ENCODE measurements at regions not wholly inside any gene's neighbourhood (a gene's known extent, or its start where the extent isn't known, plus 50 kb on each side); places are given as distances from the start of the nearest gene placed in this dataset.
"Not testable (repeated sequence)": the region's sequence is repeated elsewhere in the genome, so short reads cannot be mapped to it uniquely, and the experiment has no call there.

DNA sequence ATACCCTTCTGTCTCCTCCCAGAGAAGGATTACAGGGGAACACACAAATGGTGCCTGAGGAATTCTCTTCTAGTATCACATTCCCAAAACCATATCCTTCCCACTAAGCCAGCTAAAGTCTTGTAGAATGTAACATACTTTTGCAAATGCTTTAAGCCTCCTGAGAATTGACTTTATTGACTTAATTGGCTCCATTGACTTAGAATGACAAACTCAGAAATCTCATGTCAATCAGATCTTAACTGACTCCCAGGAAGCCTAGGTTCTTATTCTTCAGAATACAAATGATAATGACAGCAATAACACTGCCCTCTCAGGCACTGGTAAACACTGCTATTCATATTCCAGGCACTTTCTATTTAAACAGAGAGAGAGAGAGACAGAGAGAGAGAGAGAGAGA lies 356.9 kb upstream of the PRKCQ start:
- intact Hi-C loops (cut with DNase I) = no loop called here

GRCh38 chr10:6929148-6929830 lies 349.2 kb upstream of the PRKCQ start:
- no peaks in the 10 kb centered on the region for H3K4me1 ChIP-seq
- DNase-seq (ENCODE audit: low spot score in 2 of 2) = no peak
- TF ChIP-seq, protein P1, sequence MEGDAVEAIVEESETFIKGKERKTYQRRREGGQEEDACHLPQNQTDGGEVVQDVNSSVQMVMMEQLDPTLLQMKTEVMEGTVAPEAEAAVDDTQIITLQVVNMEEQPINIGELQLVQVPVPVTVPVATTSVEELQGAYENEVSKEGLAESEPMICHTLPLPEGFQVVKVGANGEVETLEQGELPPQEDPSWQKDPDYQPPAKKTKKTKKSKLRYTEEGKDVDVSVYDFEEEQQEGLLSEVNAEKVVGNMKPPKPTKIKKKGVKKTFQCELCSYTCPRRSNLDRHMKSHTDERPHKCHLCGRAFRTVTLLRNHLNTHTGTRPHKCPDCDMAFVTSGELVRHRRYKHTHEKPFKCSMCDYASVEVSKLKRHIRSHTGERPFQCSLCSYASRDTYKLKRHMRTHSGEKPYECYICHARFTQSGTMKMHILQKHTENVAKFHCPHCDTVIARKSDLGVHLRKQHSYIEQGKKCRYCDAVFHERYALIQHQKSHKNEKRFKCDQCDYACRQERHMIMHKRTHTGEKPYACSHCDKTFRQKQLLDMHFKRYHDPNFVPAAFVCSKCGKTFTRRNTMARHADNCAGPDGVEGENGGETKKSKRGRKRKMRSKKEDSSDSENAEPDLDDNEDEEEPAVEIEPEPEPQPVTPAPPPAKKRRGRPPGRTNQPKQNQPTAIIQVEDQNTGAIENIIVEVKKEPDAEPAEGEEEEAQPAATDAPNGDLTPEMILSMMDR (IDR thresholded peaks at IDR 0.05) = no peak
- H3K4me3 ChIP-seq = no peak overlapping the region
- H3K27me3 ChIP-seq = no peaks in the 10 kb centered on the region
- H3K27ac ChIP-seq = no peak overlapping the region
- intact Hi-C loops (cut with DNase I) = no loop called here
- no peaks in the 10 kb centered on the region for H3K36me3 ChIP-seq
- H3K9me3 ChIP-seq = no peaks in the 10 kb centered on the region

More for the DNA sequence above, 356.9 kb upstream of the PRKCQ start:
- Histone ChIP-seq H3K27me3 (no peaks in the 10 kb centered on the region), H3K9me3 (no peaks in the 10 kb centered on the region), H3K4me3 (no peak overlapping the region), H3K27ac (no peak overlapping the region), H3K36me3 (no peaks in the 10 kb centered on the region), H3K4me1 (no peaks in the 10 kb centered on the region)
- no peak for DNase-seq (ENCODE audit: low spot score in 2 of 2)
- TF ChIP-seq, protein P1 (IDR thresholded peaks at IDR 0.05) = no peak

GRCh38 chr10:6928586-6928985 lies 348.5 kb upstream of the PRKCQ start:
- DNase-seq (ENCODE audit: low spot score in 2 of 2) = no peak
- Histone ChIP-seq H3K27ac (no peak overlapping the region), H3K27me3 (no peaks in the 10 kb centered on the region), H3K9me3 (no peaks in the 10 kb centered on the region), H3K36me3 (no peaks in the 10 kb centered on the region), H3K4me1 (no peaks in the 10 kb centered on the region), H3K4me3 (no peak overlapping the region)
- intact Hi-C loops (cut with DNase I) = no loop called here
- TF ChIP-seq, protein P1 (IDR thresholded peaks at IDR 0.05) = no peak

- intact Hi-C loops (cut with DNase I) = no loop called here
- TF ChIP-seq, protein P1 (IDR thresholded peaks at IDR 0.05) = no peak
- Histone ChIP-seq H3K36me3 (no peaks in the 10 kb centered on the region), H3K9me3 (no peaks in the 10 kb centered on the region), H3K27me3 (no peaks in the 10 kb centered on the region), H3K4me1 (no peaks in the 10 kb centered on the region), H3K27ac (no peak overlapping the region), H3K4me3 (no peak overlapping the region)
- no peak for DNase-seq (ENCODE audit: low spot score in 2 of 2)
Observed at GRCh38 chr10:6926971-6927370, 346.9 kb upstream of the PRKCQ start.

- H3K4me1 ChIP-seq = no peaks in the 10 kb centered on the region
- DNase-seq (ENCODE audit: low spot score in 2 of 2) = no peak
- H3K27me3 ChIP-seq = no peaks in the 10 kb centered on the region
- H3K27ac ChIP-seq = no peak overlapping the region
- H3K36me3 ChIP-seq = no peaks in the 10 kb centered on the region
- intact Hi-C loops (cut with DNase I) = no loop called here
- TF ChIP-seq, protein P1 (IDR thresholded peaks at IDR 0.05) = no peak
- H3K9me3 ChIP-seq = no peaks in the 10 kb centered on the region
- H3K4me3 ChIP-seq = no peak overlapping the region
Observed at GRCh38 chr10:6925146-6925545, 345.1 kb upstream of the PRKCQ start.

GRCh38 chr10:6924166-6924565 lies 344.1 kb upstream of the PRKCQ start:
- Histone ChIP-seq H3K27me3 (no peaks in the 10 kb centered on the region), H3K9me3 (no peaks in the 10 kb centered on the region), H3K4me1 (no peaks in the 10 kb centered on the region), H3K36me3 (no peaks in the 10 kb centered on the region), H3K4me3 (no peak overlapping the region), H3K27ac (no peak overlapping the region)
- intact Hi-C loops (cut with DNase I) = no loop called here
- TF ChIP-seq, protein P1 (IDR thresholded peaks at IDR 0.05) = no peak
- DNase-seq (ENCODE audit: low spot score in 2 of 2) = no peak

DNA sequence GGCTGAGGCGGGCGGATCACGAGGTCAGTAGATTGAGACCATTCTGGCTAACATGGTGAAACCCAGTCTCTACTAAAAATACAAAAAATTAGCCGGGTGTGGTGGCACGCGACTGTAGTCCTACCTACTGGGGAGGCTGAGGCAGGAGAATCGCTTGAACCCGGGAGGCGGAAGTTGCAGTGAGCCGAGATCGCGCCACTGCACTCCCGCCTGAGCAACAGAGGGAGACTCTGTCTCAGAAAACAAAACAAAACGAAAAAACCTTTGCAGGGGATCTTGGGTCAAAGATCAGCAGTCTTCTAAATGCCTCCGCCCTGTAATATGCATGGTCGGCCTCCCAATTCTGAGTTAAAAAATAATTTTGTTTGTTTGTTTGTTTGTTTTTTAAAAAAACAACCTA lies 340.9 kb upstream of the PRKCQ start:
- H3K27me3 ChIP-seq; H3K9me3 ChIP-seq; H3K4me3 ChIP-seq; H3K4me1 ChIP-seq; H3K27ac ChIP-seq; intact Hi-C loops (cut with DNase I); H3K36me3 ChIP-seq; DNase-seq (ENCODE audit: low spot score in 2 of 2): not testable (repeated sequence)
